SK-N-SH (cell line): ENCODE measurements at regions not wholly inside any gene's neighbourhood (a gene's known extent, or its start where the extent isn't known, plus 50 kb on each side); places are given as distances from the start of the nearest gene placed in this dataset.

Experiments
- CTCF ChIA-PET: fragments of 300-600, 350-600 bp; formaldehyde crosslinking; extraction: SDS; loops from one replicate; lab custom pipeline; 2021; lab: Yijun Ruan, JAX
- POLR2A ChIA-PET: fragments of 350-600 bp; sonication (Branson Sonifier 250); formaldehyde crosslinking; extraction: SDS; loops from one replicate; lab custom pipeline; 2020; ENCODE audit warnings: antibody characterized with exemption, inconsistent platforms; lab: Yijun Ruan, JAX
- DNase-seq: peaks from one replicate; pipeline ENCODE4 v3.0.0; 2012
- H2AFZ ChIP-seq: fragments of 200-600 bp; sonication (generic); 2 replicates; pipeline ENCODE4 v1.8.1; 2016; ENCODE audit warnings: antibody characterized with exemption, mild to moderate bottlenecking, low read depth
- H3F3A ChIP-seq: fragments of 200-600 bp; sonication (generic); replicated peaks from 2 replicates; pipeline ENCODE3; 2016; ENCODE audit warnings: antibody characterized with exemption, mild to moderate bottlenecking; ENCODE audit not compliant: insufficient read depth
- H3K27ac ChIP-seq, 2 experiments: fragments of 200-500 bp in 1 of 2; fragments of 200-600 bp in 1 of 2; sonication (Bioruptor generic) in 1 of 2; sonication (generic), shearing (Covaris generic) in 1 of 2; 2 replicates each; pipeline versions ENCODE4 v1.5.1 to v1.6.1; 2014 to 2016; ENCODE audit warnings: low read depth in 2 of 2, inconsistent platforms in 1 of 2, low read length in 1 of 2, mild to moderate bottlenecking in 1 of 2, mixed read lengths in 1 of 2
- H3K27me3 ChIP-seq: fragments of 200-600 bp; sonication (generic), shearing (Covaris generic); 2 replicates; pipeline ENCODE4 v1.6.1; 2016; ENCODE audit warnings: mixed run types; ENCODE audit not compliant: insufficient read depth
- H3K36me3 ChIP-seq, 2 experiments: fragments of 200-500 bp in 1 of 2; fragments of 200-600 bp in 1 of 2; sonication (Bioruptor generic) in 1 of 2; sonication (generic) in 1 of 2; replicated peaks in 1 of 2; 2 replicates each; pipeline versions ENCODE3 to v1.5.1; 2014 to 2016; ENCODE audit warnings: low read length in 1 of 2, mild to moderate bottlenecking in 1 of 2; ENCODE audit not compliant: insufficient read depth in 2 of 2, control insufficient read depth in 1 of 2
- H3K4me1 ChIP-seq, 2 experiments: fragments of 200-500 bp in 1 of 2; fragments of 200-600 bp in 1 of 2; sonication (Bioruptor generic) in 1 of 2; sonication (generic), shearing (Covaris generic) in 1 of 2; 2 replicates each; pipeline versions ENCODE4 v1.5.1 to v1.6.1; 2014 to 2016; ENCODE audit warnings: low read depth in 1 of 2, low read length in 1 of 2, mixed run types in 1 of 2; ENCODE audit not compliant: insufficient read depth in 2 of 2, control insufficient read depth in 1 of 2
- H3K4me2 ChIP-seq: fragments of 200-600 bp; sonication (generic), shearing (Covaris generic); 2 replicates; pipeline ENCODE4 v1.6.1; 2017; ENCODE audit warnings: mixed run types
- H3K4me3 ChIP-seq, 2 experiments: fragments of 200-500 bp in 1 of 2; fragments of 200-600 bp in 1 of 2; sonication (Bioruptor generic) in 1 of 2; sonication (generic), shearing (Covaris generic) in 1 of 2; 2 replicates each; pipeline versions ENCODE4 v1.5.1 to v1.8.1; 2014 to 2016; ENCODE audit warnings: low read depth in 2 of 2, inconsistent platforms in 1 of 2, low read length in 1 of 2, mild to moderate bottlenecking in 1 of 2, mixed read lengths in 1 of 2, moderate library complexity in 1 of 2
- H3K79me2 ChIP-seq: fragments of 200-600 bp; sonication (generic); 2 replicates; pipeline ENCODE4 v1.8.1; 2017; ENCODE audit warnings: mild to moderate bottlenecking; ENCODE audit not compliant: insufficient read depth
- H3K9ac ChIP-seq: fragments of 200-600 bp; sonication (generic); 2 replicates; pipeline ENCODE4 v1.6.1; 2017; ENCODE audit warnings: mixed run types
- H3K9me2 ChIP-seq: fragments of 200-600 bp; sonication (generic); 2 replicates; pipeline ENCODE4 v1.6.1; 2017; ENCODE audit warnings: mixed run types
- H3K9me3 ChIP-seq: fragments of 200-600 bp; sonication (generic); 2 replicates; pipeline ENCODE4 v1.6.1; 2017; ENCODE audit warnings: mixed run types, mild to moderate bottlenecking, moderate library complexity
- H4K20me1 ChIP-seq: fragments of 200-600 bp; sonication (generic); 2 replicates; pipeline ENCODE4 v1.6.1; 2017; ENCODE audit warnings: mild to moderate bottlenecking, mixed run types; ENCODE audit not compliant: insufficient read depth
- ELF1 ChIP-seq: IDR thresholded peaks from 2 replicates; pipeline ENCODE4 v1.4.0; 2012
- FOSL2 ChIP-seq: IDR thresholded peaks from 2 replicates; pipeline ENCODE4 v1.4.0; 2012; ENCODE audit warnings: low read depth, mild to moderate bottlenecking, moderate library complexity, borderline replicate concordance
- FOXM1 ChIP-seq: IDR thresholded peaks from 2 replicates; pipeline ENCODE4 v1.4.0; 2012; ENCODE audit warnings: low read depth, mild to moderate bottlenecking
- GATA2 ChIP-seq: sonication (generic); formaldehyde crosslinking; IDR thresholded peaks from 2 replicates; pipeline ENCODE4 v1.5.0; 2020; ENCODE audit warnings: mild to moderate bottlenecking, missing genetic modification reagents
- JUND ChIP-seq: IDR thresholded peaks from 2 replicates; pipeline ENCODE4 v1.4.0; 2012
- MXI1 ChIP-seq: IDR thresholded peaks from 2 replicates; pipeline ENCODE4 v1.6.1; 2012; ENCODE audit warnings: mild to moderate bottlenecking, low read depth, low read length, improper control_type of control experiment
- RCOR1 ChIP-seq: fragments of 150-350 bp; IDR thresholded peaks from 2 replicates; pipeline ENCODE4 v1.6.1; 2017; ENCODE audit warnings: antibody characterized with exemption, low read length
- SIN3A ChIP-seq: IDR thresholded peaks from 2 replicates; pipeline ENCODE4 v1.6.1; 2012; ENCODE audit warnings: low read depth, mild to moderate bottlenecking, low read length, moderate library complexity, borderline replicate concordance
- TEAD4 ChIP-seq: IDR thresholded peaks from 2 replicates; pipeline ENCODE4 v1.4.0; 2012; ENCODE audit warnings: mild to moderate bottlenecking, borderline replicate concordance; ENCODE audit not compliant: insufficient read depth
- WGBS: methylation state at CpG from one replicate; pipeline ENCODE4 v1.1.6; 2017; ENCODE audit warnings: low lambda C conversion rate; 5-methylcytosine and 5-hydroxymethylcytosine counted together
- TF ChIP-seq, protein P1 (sequence below): fragments of 150-350 bp; IDR thresholded peaks from 2 replicates; pipeline ENCODE4 v1.6.1; 2017; ENCODE audit warnings: antibody characterized with exemption, low read length, low read depth, borderline replicate concordance
- TF ChIP-seq, protein P2 (sequence below): fragments of 150-350 bp; IDR thresholded peaks from 2 replicates; pipeline ENCODE4 v1.6.1; 2016; ENCODE audit warnings: mild to moderate bottlenecking, low read depth, low read length
- TF ChIP-seq, protein P3 (sequence below): IDR thresholded peaks from 2 replicates; pipeline ENCODE4 v1.6.1; 2012; ENCODE audit warnings: mild to moderate bottlenecking, low read depth, low read length, moderate library complexity
- TF ChIP-seq, protein P4 (sequence below): fragments of 200-600 bp; sonication (generic); IDR thresholded peaks from 2 replicates; pipeline ENCODE4 v1.6.1; 2017; ENCODE audit warnings: antibody characterized with exemption, mild to moderate bottlenecking, moderate library complexity

DNA sequence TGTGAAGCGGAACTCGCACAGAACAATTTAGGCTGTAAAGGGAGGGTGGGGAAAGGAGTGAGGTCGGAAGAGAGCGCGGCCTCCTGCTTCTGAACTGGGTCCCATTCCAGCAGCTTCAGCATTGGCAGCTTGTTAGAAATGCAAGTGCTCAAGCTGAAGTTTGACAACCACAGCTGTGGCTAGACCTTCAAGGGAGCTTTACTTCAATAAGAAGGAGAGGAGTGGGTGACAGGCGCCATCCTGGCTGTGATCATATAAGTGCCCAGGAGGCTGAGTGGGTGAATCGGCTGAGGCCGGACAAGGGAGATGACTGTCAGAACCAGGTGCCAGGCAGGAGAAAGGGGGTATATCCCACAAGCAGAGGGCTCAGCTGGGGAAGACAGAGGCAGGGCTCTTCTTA lies 622.5 kb downstream of the GALR1 start:
- Histone ChIP-seq H3K4me1 (no peaks in the 10 kb centered on the region), H3K79me2 (no peaks in the 10 kb centered on the region), H2AFZ (no peak overlapping the region), H3K9me3 (no peaks in the 10 kb centered on the region), H3K4me3 (no peak overlapping the region), H3K4me2 (no peak overlapping the region), H3F3A (no peaks in the 10 kb centered on the region), H4K20me1 (no peaks in the 10 kb centered on the region), H3K36me3 (no peaks in the 10 kb centered on the region), H3K9me2 (no peaks in the 10 kb centered on the region), H3K27me3 (no peaks in the 10 kb centered on the region), H3K27ac (no peak overlapping the region), H3K9ac (no peak overlapping the region)
- ChIA-PET POLR2A (no interaction called here), CTCF (no interaction called here)
- TF ChIP-seq MXI1 (no peak), ELF1 (no peak), JUND (no peak), TEAD4 (no peak), SIN3A (no peak), GATA2 (CRISPR knock-in tag) (no peak), RCOR1 (no peak), FOSL2 (no peak), FOXM1 (no peak)
- TF ChIP-seq, protein P1, sequence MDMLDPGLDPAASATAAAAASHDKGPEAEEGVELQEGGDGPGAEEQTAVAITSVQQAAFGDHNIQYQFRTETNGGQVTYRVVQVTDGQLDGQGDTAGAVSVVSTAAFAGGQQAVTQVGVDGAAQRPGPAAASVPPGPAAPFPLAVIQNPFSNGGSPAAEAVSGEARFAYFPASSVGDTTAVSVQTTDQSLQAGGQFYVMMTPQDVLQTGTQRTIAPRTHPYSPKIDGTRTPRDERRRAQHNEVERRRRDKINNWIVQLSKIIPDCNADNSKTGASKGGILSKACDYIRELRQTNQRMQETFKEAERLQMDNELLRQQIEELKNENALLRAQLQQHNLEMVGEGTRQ: no peak
- TF ChIP-seq, protein P2, sequence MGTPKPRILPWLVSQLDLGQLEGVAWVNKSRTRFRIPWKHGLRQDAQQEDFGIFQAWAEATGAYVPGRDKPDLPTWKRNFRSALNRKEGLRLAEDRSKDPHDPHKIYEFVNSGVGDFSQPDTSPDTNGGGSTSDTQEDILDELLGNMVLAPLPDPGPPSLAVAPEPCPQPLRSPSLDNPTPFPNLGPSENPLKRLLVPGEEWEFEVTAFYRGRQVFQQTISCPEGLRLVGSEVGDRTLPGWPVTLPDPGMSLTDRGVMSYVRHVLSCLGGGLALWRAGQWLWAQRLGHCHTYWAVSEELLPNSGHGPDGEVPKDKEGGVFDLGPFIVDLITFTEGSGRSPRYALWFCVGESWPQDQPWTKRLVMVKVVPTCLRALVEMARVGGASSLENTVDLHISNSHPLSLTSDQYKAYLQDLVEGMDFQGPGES: no peak
- TF ChIP-seq, protein P3, sequence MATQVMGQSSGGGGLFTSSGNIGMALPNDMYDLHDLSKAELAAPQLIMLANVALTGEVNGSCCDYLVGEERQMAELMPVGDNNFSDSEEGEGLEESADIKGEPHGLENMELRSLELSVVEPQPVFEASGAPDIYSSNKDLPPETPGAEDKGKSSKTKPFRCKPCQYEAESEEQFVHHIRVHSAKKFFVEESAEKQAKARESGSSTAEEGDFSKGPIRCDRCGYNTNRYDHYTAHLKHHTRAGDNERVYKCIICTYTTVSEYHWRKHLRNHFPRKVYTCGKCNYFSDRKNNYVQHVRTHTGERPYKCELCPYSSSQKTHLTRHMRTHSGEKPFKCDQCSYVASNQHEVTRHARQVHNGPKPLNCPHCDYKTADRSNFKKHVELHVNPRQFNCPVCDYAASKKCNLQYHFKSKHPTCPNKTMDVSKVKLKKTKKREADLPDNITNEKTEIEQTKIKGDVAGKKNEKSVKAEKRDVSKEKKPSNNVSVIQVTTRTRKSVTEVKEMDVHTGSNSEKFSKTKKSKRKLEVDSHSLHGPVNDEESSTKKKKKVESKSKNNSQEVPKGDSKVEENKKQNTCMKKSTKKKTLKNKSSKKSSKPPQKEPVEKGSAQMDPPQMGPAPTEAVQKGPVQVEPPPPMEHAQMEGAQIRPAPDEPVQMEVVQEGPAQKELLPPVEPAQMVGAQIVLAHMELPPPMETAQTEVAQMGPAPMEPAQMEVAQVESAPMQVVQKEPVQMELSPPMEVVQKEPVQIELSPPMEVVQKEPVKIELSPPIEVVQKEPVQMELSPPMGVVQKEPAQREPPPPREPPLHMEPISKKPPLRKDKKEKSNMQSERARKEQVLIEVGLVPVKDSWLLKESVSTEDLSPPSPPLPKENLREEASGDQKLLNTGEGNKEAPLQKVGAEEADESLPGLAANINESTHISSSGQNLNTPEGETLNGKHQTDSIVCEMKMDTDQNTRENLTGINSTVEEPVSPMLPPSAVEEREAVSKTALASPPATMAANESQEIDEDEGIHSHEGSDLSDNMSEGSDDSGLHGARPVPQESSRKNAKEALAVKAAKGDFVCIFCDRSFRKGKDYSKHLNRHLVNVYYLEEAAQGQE: no peak
- TF ChIP-seq, protein P4, sequence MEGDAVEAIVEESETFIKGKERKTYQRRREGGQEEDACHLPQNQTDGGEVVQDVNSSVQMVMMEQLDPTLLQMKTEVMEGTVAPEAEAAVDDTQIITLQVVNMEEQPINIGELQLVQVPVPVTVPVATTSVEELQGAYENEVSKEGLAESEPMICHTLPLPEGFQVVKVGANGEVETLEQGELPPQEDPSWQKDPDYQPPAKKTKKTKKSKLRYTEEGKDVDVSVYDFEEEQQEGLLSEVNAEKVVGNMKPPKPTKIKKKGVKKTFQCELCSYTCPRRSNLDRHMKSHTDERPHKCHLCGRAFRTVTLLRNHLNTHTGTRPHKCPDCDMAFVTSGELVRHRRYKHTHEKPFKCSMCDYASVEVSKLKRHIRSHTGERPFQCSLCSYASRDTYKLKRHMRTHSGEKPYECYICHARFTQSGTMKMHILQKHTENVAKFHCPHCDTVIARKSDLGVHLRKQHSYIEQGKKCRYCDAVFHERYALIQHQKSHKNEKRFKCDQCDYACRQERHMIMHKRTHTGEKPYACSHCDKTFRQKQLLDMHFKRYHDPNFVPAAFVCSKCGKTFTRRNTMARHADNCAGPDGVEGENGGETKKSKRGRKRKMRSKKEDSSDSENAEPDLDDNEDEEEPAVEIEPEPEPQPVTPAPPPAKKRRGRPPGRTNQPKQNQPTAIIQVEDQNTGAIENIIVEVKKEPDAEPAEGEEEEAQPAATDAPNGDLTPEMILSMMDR: no peak
- WGBS: 30% methylated on average over 7 of the region's 8 CpGs
- no peak for DNase-seq
